Pancreas (tissue), 10 donors: ENCODE measurements at regions not wholly inside any gene's neighbourhood (a gene's known extent, or its start where the extent isn't known, plus 50 kb on each side); places are given as distances from the start of the nearest gene placed in this dataset.

ENCODE experiments used
- ATAC-seq, 4 donors: fragments of 200-7000 bp; cut with Tn5 transposase; one replicate each; pipeline versions ENCODE4 v1.8.0 to v1.9.1; 2020; ENCODE audit warnings: mild to moderate bottlenecking in 4 of 4, moderate library complexity in 4 of 4
- DNase-seq, 6 donors: peaks; one replicate each; pipeline ENCODE4 v3.0.0-alpha.2; 2020
- FAIRE-seq: peaks from 2 replicates; lab custom pipeline; 2012; peaks lifted over from hg19 to GRCh38; lab: Jason Lieb, UNC
- H3K27ac ChIP-seq, 4 donors: fragments of 200-600 bp; sonication (generic); 1 replicate in 3 of 4; 2 replicates in 1 of 4; pipeline versions ENCODE4 v1.5.0 to v1.8.0; 2020
- H3K27me3 ChIP-seq, 4 donors: fragments of 200-600 bp; one replicate each; pipeline ENCODE4 v1.8.0; 2021
- H3K36me3 ChIP-seq, 3 donors: fragments of 200-600 bp; sonication (generic) in 1 of 3; one replicate each; pipeline versions ENCODE4 v1.5.0 to v1.8.0; 2020 to 2021
- H3K4me1 ChIP-seq, 3 donors: fragments of 200-600 bp; one replicate each; pipeline ENCODE4 v1.8.0; 2021
- H3K4me3 ChIP-seq, 4 donors: fragments of 200-600 bp; sonication (generic) in 2 of 4; one replicate each; pipeline versions ENCODE4 v1.5.0 to v1.8.0; 2020 to 2021
- H3K9me3 ChIP-seq, 4 donors: fragments of 200-600 bp; one replicate each; pipeline ENCODE4 v1.8.0; 2021
- CTCF ChIP-seq, 4 donors: fragments of 200-600 bp; sonication (generic) in 3 of 4; IDR thresholded peaks; one replicate each; pipeline versions ENCODE4 v1.5.0 to v1.8.0; 2021; ENCODE audit warnings: antibody characterized with exemption in 4 of 4
- WGBS, 2 donors: extraction: QIAGEN DNeasy Blood & Tissue Kit; methylation state at CpG; one replicate each; pipeline ENCODE4 v1.1.7; 2013; 5-methylcytosine and 5-hydroxymethylcytosine counted together
- intact Hi-C, 3 donors: fragments of 100-400 bp; cut with DNase I; formaldehyde crosslinking; loops; one replicate each; pipeline versions ENCODE4 v1.11.1 to v1.14.2; 2022
- donor health status: healthy with polysubstance abuse.
- donor health status: DM: no; HTN: no; CAD: no; lungs with moderate emphysema.
- donor health status: DM: no; HTN: no; CAD: no.
- donor health status: control.
- donor health status: control.
- donor health status: Bipolar disorder and iron deficiency.
- donor health status: DM: yes; HTN: yes; CAD: no.
- donor health status: DM: no; HTN: no; CAD: no.
- donor health status: DM: no; HTN: no; CAD: no.
- donor health status: DM: yes; HTN: yes; CAD: no.

GRCh38 chr20:51306521-51307358, 235.8 kb downstream of the NFATC2 start:
- TF ChIP-seq CTCF (IDR thresholded peaks at IDR 0.05) = peak; percentile 84 to 93 (median 90)

GRCh38 chr20:51306081-51306480, 236.4 kb downstream of the NFATC2 start:
- Histone ChIP-seq H3K36me3 (no peaks in the 10 kb centered on the region), H3K27me3 (no peaks in the 10 kb centered on the region), H3K4me1 (no peaks in the 10 kb centered on the region), H3K9me3 (no peaks in the 10 kb centered on the region), H3K27ac (no peak overlapping the region), H3K4me3 (no peak overlapping the region)
- ATAC-seq (no peak), FAIRE-seq (no peak), DNase-seq (no peak)
- no peak for TF ChIP-seq CTCF (IDR thresholded peaks at IDR 0.05)
- intact Hi-C loops = loop anchor here in 1 of 3 donors (5.0 to 10.0 kb wide), 2 partner anchors 324 to 511 kb away; partner anchors contain the start of gene BCAS4
- 59 to 67% methylated on average over 8 of the region's 8 CpGs for WGBS, 2 donors

More at GRCh38 chr20:51306521-51307358, 235.8 kb downstream of the NFATC2 start:
- intact Hi-C loops = loop anchor here in 1 of 3 donors (5.0 to 10.0 kb wide), 2 partner anchors 324 to 512 kb away; partner anchors contain the start of gene BCAS4
- no peaks in the 10 kb centered on the region for H3K4me1 ChIP-seq
- no peak for FAIRE-seq
- no peaks in the 10 kb centered on the region for H3K9me3 ChIP-seq
- 26 to 29% methylated on average over 29 of the region's 29 CpGs for WGBS, 2 donors
- no peaks in the 10 kb centered on the region for H3K27me3 ChIP-seq
- ATAC-seq = peak; percentile 92 to 98 (median 98)
- H3K27ac ChIP-seq = no peak overlapping the region
- no peak overlapping the region for H3K4me3 ChIP-seq
- DNase-seq = peak; percentile 38 to 91 (median 76)
- no peaks in the 10 kb centered on the region for H3K36me3 ChIP-seq

GRCh38 chr20:51305316-51306052, 237.0 kb downstream of the NFATC2 start:
- ATAC-seq = no peak
- no peak for FAIRE-seq
- DNase-seq = no peak
- Histone ChIP-seq H3K4me1 (no peaks in the 10 kb centered on the region), H3K27me3 (no peaks in the 10 kb centered on the region), H3K4me3 (no peak overlapping the region), H3K9me3 (no peaks in the 10 kb centered on the region), H3K27ac (no peak overlapping the region), H3K36me3 (no peaks in the 10 kb centered on the region)
- intact Hi-C loops = loop anchor here in 1 of 3 donors (5.0 to 10.0 kb wide), 2 partner anchors 323 to 511 kb away; partner anchors contain the start of gene BCAS4
- 34 to 43% methylated on average over 6 of the region's 6 CpGs for WGBS, 2 donors
- TF ChIP-seq CTCF (IDR thresholded peaks at IDR 0.05) = no peak

- intact Hi-C loops = loop anchor here in 2 of 3 donors (5.0 to 10.0 kb wide), 2 partner anchors 312 to 509 kb away; partner anchors contain the start of gene BCAS4 (in 1 of the 2)
- no peak overlapping the region for H3K27ac ChIP-seq
- H3K27me3 ChIP-seq = no peaks in the 10 kb centered on the region
- no peak for ATAC-seq
- no peaks in the 10 kb centered on the region for H3K4me1 ChIP-seq
- H3K4me3 ChIP-seq = no peak overlapping the region
- TF ChIP-seq CTCF (IDR thresholded peaks at IDR 0.05) = no peak
- 81 to 85% methylated on average over 11 of the region's 11 CpGs for WGBS, 2 donors
- FAIRE-seq = no peak
- DNase-seq = no peak
- H3K9me3 ChIP-seq = no peaks in the 10 kb centered on the region
- H3K36me3 ChIP-seq = no peaks in the 10 kb centered on the region
Observed at GRCh38 chr20:51303731-51304670, 238.5 kb downstream of the NFATC2 start.
